SU-DHL-6 (cell line): ENCODE measurements at regions not wholly inside any gene's neighbourhood (a gene's known extent, or its start where the extent isn't known, plus 50 kb on each side); places are given as distances from the start of the nearest gene placed in this dataset.

ENCODE experiments used
- H2AFZ ChIP-seq: fragments of 200-600 bp; sonication (generic); 2 replicates; pipeline ENCODE4 v1.6.1; 2014; ENCODE audit warnings: low read depth, mild to moderate bottlenecking, moderate library complexity, mixed read lengths, antibody characterized with exemption, low read length; ENCODE audit not compliant: severe bottlenecking
- H3F3A ChIP-seq: fragments of 200-600 bp; shearing (Covaris generic); 2 replicates; pipeline ENCODE4 v1.6.0; 2016; ENCODE audit warnings: antibody characterized with exemption, mild to moderate bottlenecking; ENCODE audit not compliant: insufficient read depth
- H3K27ac ChIP-seq: fragments of 200-600 bp; sonication (generic); 2 replicates; pipeline ENCODE4 v1.5.1; 2016; ENCODE audit warnings: low read depth, mild to moderate bottlenecking, low read length, moderate library complexity, mixed read lengths
- H3K27me3 ChIP-seq: fragments of 200-600 bp; sonication (generic), shearing (Covaris generic); 2 replicates; pipeline ENCODE4 v1.6.0; 2014; ENCODE audit warnings: mild to moderate bottlenecking, low read length
- H3K36me3 ChIP-seq: fragments of 200-600 bp; sonication (generic); 2 replicates; pipeline ENCODE4 v1.6.1; 2014; ENCODE audit warnings: mild to moderate bottlenecking, low read length, mixed read lengths
- H3K4me2 ChIP-seq: fragments of 300-600, 200-600 bp; shearing (Covaris generic), sonication (generic); 2 replicates; pipeline ENCODE4 v1.6.0; 2014; ENCODE audit warnings: low read length, low read depth, mild to moderate bottlenecking; ENCODE audit not compliant: poor library complexity, severe bottlenecking
- H3K4me3 ChIP-seq: fragments of 200-600 bp; sonication (generic); 2 replicates; pipeline ENCODE4 v1.5.1; 2014; ENCODE audit warnings: antibody characterized with exemption, low read length, mild to moderate bottlenecking, mixed read lengths; ENCODE audit not compliant: insufficient read depth, poor library complexity, severe bottlenecking
- H3K79me2 ChIP-seq: fragments of 200-600 bp; sonication (generic); 2 replicates; pipeline ENCODE4 v1.6.1; 2014; ENCODE audit warnings: mild to moderate bottlenecking, low read length, moderate library complexity; ENCODE audit not compliant: insufficient read depth
- H3K9ac ChIP-seq: fragments of 200-600 bp; sonication (generic); 2 replicates; pipeline ENCODE4 v1.7.0; 2014; ENCODE audit warnings: mild to moderate bottlenecking, low read length
- H3K9me2 ChIP-seq: fragments of 200-600 bp; sonication (generic); replicated peaks from 2 replicates; pipeline ENCODE4 v1.6.1; 2014; ENCODE audit warnings: low read length; ENCODE audit not compliant: insufficient read depth
- H3K9me3 ChIP-seq: fragments of 200-600 bp; sonication (generic); 2 replicates; pipeline ENCODE4 v1.6.1; 2014; ENCODE audit warnings: low read length, mixed read lengths; ENCODE audit not compliant: insufficient read depth
- H4K20me1 ChIP-seq: fragments of 200-600 bp; sonication (generic); 2 replicates; pipeline ENCODE4 v1.6.1; 2014; ENCODE audit warnings: low read depth, mild to moderate bottlenecking, antibody characterized with exemption, low read length, moderate library complexity, mixed read lengths
- CTCF ChIP-seq: fragments of 200-600 bp; sonication (generic); IDR thresholded peaks from one replicate; pipeline ENCODE4 v1.5.1; 2017; ENCODE audit warnings: antibody characterized with exemption, mild to moderate bottlenecking, low read length, moderate library complexity; ENCODE audit not compliant: insufficient read depth, poor library complexity, severe bottlenecking
- EZH2phosphoT487 ChIP-seq: fragments of 200-600 bp; sonication (generic), shearing (Covaris generic); conservative IDR thresholded peaks from 2 replicates; pipeline ENCODE4 v1.6.1; 2018; ENCODE audit warnings: mild to moderate bottlenecking, antibody characterized with exemption, low read length, moderate library complexity, mixed read lengths

- Histone ChIP-seq H3K4me2 (no peak overlapping the region), H3K9ac (no peak overlapping the region), H3K79me2 (no peaks in the 10 kb centered on the region), H3K27me3 (no peaks in the 10 kb centered on the region), H3F3A (no peaks in the 10 kb centered on the region), H3K9me2 (no peaks in the 10 kb centered on the region), H3K4me3 (no peak overlapping the region), H3K9me3 (no peaks in the 10 kb centered on the region), H3K27ac (no peak overlapping the region), H2AFZ (no peak overlapping the region), H3K36me3 (no peaks in the 10 kb centered on the region), H4K20me1 (no peaks in the 10 kb centered on the region)
- TF ChIP-seq CTCF = no peak
- no peak for TF ChIP-seq EZH2phosphoT487
Measured at GRCh38 chr10:37552881-37553280, 304.5 kb downstream of the ZNF248 start.

GRCh38 chr10:37549054-37549453, 308.4 kb downstream of the ZNF248 start:
- no peaks in the 10 kb centered on the region for H3K27me3 ChIP-seq
- no peaks in the 10 kb centered on the region for H3K36me3 ChIP-seq
- H3K4me2 ChIP-seq = no peak overlapping the region
- no peaks in the 10 kb centered on the region for H3K9me2 ChIP-seq
- no peak overlapping the region for H3K27ac ChIP-seq
- H3K9ac ChIP-seq = no peak overlapping the region
- no peaks in the 10 kb centered on the region for H3K79me2 ChIP-seq
- no peaks in the 10 kb centered on the region for H4K20me1 ChIP-seq
- no peak overlapping the region for H2AFZ ChIP-seq
- H3K4me3 ChIP-seq = no peak overlapping the region
- TF ChIP-seq CTCF (no peak), EZH2phosphoT487 (no peak)
- H3F3A ChIP-seq = no peaks in the 10 kb centered on the region
- no peaks in the 10 kb centered on the region for H3K9me3 ChIP-seq

GRCh38 chr10:37535459-37536246, 321.8 kb downstream of the ZNF248 start:
- Histone ChIP-seq H3K9me3 (no peaks in the 10 kb centered on the region), H3K4me3 (no peak overlapping the region), H3F3A (no peaks in the 10 kb centered on the region), H4K20me1 (no peaks in the 10 kb centered on the region), H3K9me2 (no peaks in the 10 kb centered on the region), H3K79me2 (no peaks in the 10 kb centered on the region), H3K9ac (no peak overlapping the region), H3K27me3 (no peaks in the 10 kb centered on the region), H3K27ac (no peak overlapping the region), H2AFZ (no peak overlapping the region), H3K36me3 (no peaks in the 10 kb centered on the region), H3K4me2 (no peak overlapping the region)
- no peak for TF ChIP-seq EZH2phosphoT487
- TF ChIP-seq CTCF = no peak
